ENCODE measurements at regions not wholly inside any gene's neighbourhood (a gene's known extent, or its start where the extent isn't known, plus 50 kb on each side); places are given as distances from the start of the nearest gene placed in this dataset.

DNA sequence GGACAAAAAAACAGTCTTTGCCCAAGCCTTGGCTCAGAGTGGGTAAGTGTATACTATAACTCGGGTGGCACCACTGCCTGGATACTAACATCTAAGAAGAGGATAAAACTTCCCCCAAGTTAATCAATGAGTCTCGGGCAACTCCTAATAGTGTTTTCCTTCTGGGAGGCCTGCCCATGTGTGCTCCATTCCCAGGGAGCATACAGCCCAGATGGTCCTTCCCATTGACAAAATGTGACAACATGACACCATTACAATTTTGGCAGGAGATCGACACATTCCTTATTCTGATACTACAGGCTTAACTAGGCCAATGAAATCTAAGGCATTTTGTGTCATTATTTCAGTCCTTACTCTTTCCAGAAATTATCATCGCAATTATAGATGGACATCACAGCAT is 52.7 kb upstream of the CRIM1 start:
- TF ChIP-seq EZH2 (IDR thresholded peaks at IDR 0.05; ENCODE audit: low read length, unreplicated experiment) (no peak), EZH2phosphoT487 (IDR thresholded peaks at IDR 0.05; ENCODE audit: borderline replicate concordance, low read length) (no peak)
- TF ChIP-seq, protein P1, sequence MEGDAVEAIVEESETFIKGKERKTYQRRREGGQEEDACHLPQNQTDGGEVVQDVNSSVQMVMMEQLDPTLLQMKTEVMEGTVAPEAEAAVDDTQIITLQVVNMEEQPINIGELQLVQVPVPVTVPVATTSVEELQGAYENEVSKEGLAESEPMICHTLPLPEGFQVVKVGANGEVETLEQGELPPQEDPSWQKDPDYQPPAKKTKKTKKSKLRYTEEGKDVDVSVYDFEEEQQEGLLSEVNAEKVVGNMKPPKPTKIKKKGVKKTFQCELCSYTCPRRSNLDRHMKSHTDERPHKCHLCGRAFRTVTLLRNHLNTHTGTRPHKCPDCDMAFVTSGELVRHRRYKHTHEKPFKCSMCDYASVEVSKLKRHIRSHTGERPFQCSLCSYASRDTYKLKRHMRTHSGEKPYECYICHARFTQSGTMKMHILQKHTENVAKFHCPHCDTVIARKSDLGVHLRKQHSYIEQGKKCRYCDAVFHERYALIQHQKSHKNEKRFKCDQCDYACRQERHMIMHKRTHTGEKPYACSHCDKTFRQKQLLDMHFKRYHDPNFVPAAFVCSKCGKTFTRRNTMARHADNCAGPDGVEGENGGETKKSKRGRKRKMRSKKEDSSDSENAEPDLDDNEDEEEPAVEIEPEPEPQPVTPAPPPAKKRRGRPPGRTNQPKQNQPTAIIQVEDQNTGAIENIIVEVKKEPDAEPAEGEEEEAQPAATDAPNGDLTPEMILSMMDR (conservative IDR thresholded peaks at IDR 0.05; ENCODE audit: low read depth, low read length), result no peak
- Histone ChIP-seq H3K79me2 (ENCODE audit: low read length) (no peaks in the 10 kb centered on the region), H2AFZ (ENCODE audit: low read length) (no peak overlapping the region), H3K9ac (ENCODE audit: low read length) (no peak overlapping the region), H3K4me3 (ENCODE audit: low read length) (no peak overlapping the region), H3K27me3 (ENCODE audit: low read length) (peaks cover 6% of the 10 kb centered on the region; the same call in 1 of the 2 replicates), H3K9me3 (ENCODE audit: low read length) (no peaks in the 10 kb centered on the region), H3F3A (ENCODE audit: low read length, unreplicated experiment) (no peaks in the 10 kb centered on the region), H3K4me1 (ENCODE audit: insufficient read depth, low read length) (no peaks in the 10 kb centered on the region), H3K4me2 (ENCODE audit: low read length) (no peak overlapping the region), H3K27ac (ENCODE audit: low read length) (no peak overlapping the region), H4K20me1 (ENCODE audit: low read length) (no peaks in the 10 kb centered on the region), H3K9me2 (replicated peaks; ENCODE audit: low read length) (no peaks in the 10 kb centered on the region), H3K36me3 (ENCODE audit: low read depth, low read length) (no peaks in the 10 kb centered on the region)
- intact Hi-C loops (cut with micrococcal nuclease), result no loop called here
- DNase-seq (no peak), ATAC-seq (no peak)
- ChIA-PET POLR2A (ENCODE audit: unreplicated experiment) (no interaction called here), CTCF (no interaction called here)
- BruUV-seq (replicated peaks), result no TSS peak

DNA sequence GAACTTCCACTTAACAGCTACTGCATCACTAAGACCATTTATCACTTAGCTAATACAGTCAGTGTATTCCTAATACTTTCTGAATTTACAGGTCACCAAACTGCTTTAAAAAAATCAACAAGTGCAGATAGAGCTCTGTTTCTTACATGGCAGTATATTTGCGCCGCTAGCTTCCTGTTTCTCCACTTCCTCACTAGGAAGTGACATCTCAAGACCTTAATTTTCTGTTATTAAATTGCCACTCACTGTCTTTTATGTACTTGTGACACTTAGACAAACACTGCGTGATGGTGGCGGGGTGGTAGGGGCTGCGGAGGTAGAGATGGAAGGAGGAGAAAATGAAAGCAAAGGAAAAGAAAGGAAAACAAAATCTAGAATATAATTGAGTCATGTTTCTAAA is 53.7 kb upstream of the CRIM1 start:
- H3K36me3 ChIP-seq (ENCODE audit: low read depth, low read length), result no peaks in the 10 kb centered on the region
- ChIA-PET POLR2A (ENCODE audit: unreplicated experiment) (no interaction called here), CTCF (no interaction called here)
- no peaks in the 10 kb centered on the region for H3K9me3 ChIP-seq (ENCODE audit: low read length)
- no peaks in the 10 kb centered on the region for H3K9me2 ChIP-seq (replicated peaks; ENCODE audit: low read length)
- ATAC-seq (no peak), DNase-seq (no peak)
- no peaks in the 10 kb centered on the region for H3K4me1 ChIP-seq (ENCODE audit: insufficient read depth, low read length)
- no peak overlapping the region for H3K9ac ChIP-seq (ENCODE audit: low read length)
- intact Hi-C loops (cut with micrococcal nuclease), result no loop called here
- peaks cover 6% of the 10 kb centered on the region; the same call in 1 of the 2 replicates for H3K27me3 ChIP-seq (ENCODE audit: low read length)
- H3K79me2 ChIP-seq (ENCODE audit: low read length), result no peaks in the 10 kb centered on the region
- H3K4me2 ChIP-seq (ENCODE audit: low read length), result no peak overlapping the region
- no peak overlapping the region for H3K27ac ChIP-seq (ENCODE audit: low read length)
- BruUV-seq (replicated peaks), result no TSS peak
- no peak overlapping the region for H3K4me3 ChIP-seq (ENCODE audit: low read length)
- no peaks in the 10 kb centered on the region for H4K20me1 ChIP-seq (ENCODE audit: low read length)
- no peaks in the 10 kb centered on the region for H3F3A ChIP-seq (ENCODE audit: low read length, unreplicated experiment)
- no peak overlapping the region for H2AFZ ChIP-seq (ENCODE audit: low read length)
- TF ChIP-seq EZH2 (IDR thresholded peaks at IDR 0.05; ENCODE audit: low read length, unreplicated experiment) (no peak), EZH2phosphoT487 (IDR thresholded peaks at IDR 0.05; ENCODE audit: borderline replicate concordance, low read length) (no peak)
- TF ChIP-seq, protein P1 (conservative IDR thresholded peaks at IDR 0.05; ENCODE audit: low read depth, low read length), result no peak

DNA sequence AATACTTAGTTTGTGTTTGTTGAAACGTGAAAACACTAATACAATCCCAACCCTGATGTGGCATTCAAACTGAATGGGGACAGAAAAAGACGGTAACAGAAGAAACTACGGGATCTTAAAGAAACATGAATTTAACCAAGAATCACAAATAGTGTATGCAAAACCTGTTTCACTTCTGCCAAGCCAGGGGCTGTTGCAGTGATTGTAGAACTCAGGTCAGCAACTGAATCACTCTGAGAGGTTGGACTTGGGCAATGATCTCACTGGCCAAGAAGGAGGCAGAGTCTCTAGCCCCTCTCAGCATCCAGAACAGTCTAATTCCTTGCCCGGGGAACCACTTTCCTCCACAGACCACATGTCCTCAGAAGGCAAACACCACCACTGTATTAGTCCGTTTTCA is 54.9 kb upstream of the CRIM1 start:
- Histone ChIP-seq H3K79me2 (ENCODE audit: low read length) (no peaks in the 10 kb centered on the region), H3K27me3 (ENCODE audit: low read length) (peaks cover 6% of the 10 kb centered on the region; the same call in 1 of the 2 replicates), H3K4me1 (ENCODE audit: insufficient read depth, low read length) (no peaks in the 10 kb centered on the region), H3K4me2 (ENCODE audit: low read length) (no peak overlapping the region), H3K9me2 (replicated peaks; ENCODE audit: low read length) (no peaks in the 10 kb centered on the region), H3K36me3 (ENCODE audit: low read depth, low read length) (no peaks in the 10 kb centered on the region), H2AFZ (ENCODE audit: low read length) (no peak overlapping the region), H3K9ac (ENCODE audit: low read length) (no peak overlapping the region), H3F3A (ENCODE audit: low read length, unreplicated experiment) (no peaks in the 10 kb centered on the region), H3K4me3 (ENCODE audit: low read length) (no peak overlapping the region), H3K9me3 (ENCODE audit: low read length) (no peaks in the 10 kb centered on the region), H4K20me1 (ENCODE audit: low read length) (no peaks in the 10 kb centered on the region), H3K27ac (ENCODE audit: low read length) (no peak overlapping the region)
- BruUV-seq (replicated peaks), result no TSS peak
- DNase-seq (no peak), ATAC-seq (no peak)
- TF ChIP-seq, protein P1 (conservative IDR thresholded peaks at IDR 0.05; ENCODE audit: low read depth, low read length), result no peak
- TF ChIP-seq EZH2phosphoT487 (IDR thresholded peaks at IDR 0.05; ENCODE audit: borderline replicate concordance, low read length) (no peak), EZH2 (IDR thresholded peaks at IDR 0.05; ENCODE audit: low read length, unreplicated experiment) (no peak)
- intact Hi-C loops (cut with micrococcal nuclease), result no loop called here
- POLR2A ChIA-PET (ENCODE audit: unreplicated experiment), result no interaction called here
- CTCF ChIA-PET, result no interaction called here
